ENCODE measurements at regions not wholly inside any gene's neighbourhood (a gene's known extent, or its start where the extent isn't known, plus 50 kb on each side); places are given as distances from the start of the nearest gene placed in this dataset.

DNA sequence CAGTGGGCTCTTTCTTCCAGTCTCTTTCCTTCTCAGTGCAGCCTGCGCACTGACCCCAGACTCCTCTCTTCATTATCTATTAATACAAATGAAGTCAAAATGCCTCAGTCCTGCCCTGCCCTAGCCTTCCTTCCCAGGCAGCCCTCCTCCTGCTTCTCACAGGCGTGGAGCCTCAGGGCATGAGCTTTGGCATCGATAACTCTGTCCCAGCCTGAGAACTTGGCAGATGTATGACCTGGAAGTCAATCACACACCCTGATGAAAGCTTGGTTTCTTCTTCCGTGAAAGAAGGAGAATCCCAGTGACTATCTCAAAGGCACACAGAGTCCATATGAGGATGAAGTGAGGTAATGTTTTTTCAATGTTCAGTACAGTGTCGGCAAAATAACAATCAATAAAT lies 600.7 kb upstream of the ID2 start:
- Histone ChIP-seq H3K9me3 (ENCODE audit: control insufficient read depth, insufficient read depth, low read depth, low read length) (no peaks in the 10 kb centered on the region), H3K27ac (ENCODE audit: extremely low read depth, low read depth, low read length) (no peak overlapping the region), H3K36me3 (ENCODE audit: control insufficient read depth in 2 of 2, insufficient read depth in 1 of 2, low read length in 2 of 2) (no peaks in the 10 kb centered on the region), H3K4me3 (ENCODE audit: low read depth, low read length) (no peak overlapping the region), H3K4me1 (ENCODE audit: control insufficient read depth, insufficient read depth, low read length) (no peaks in the 10 kb centered on the region)
- ChIA-PET CTCF (no interaction called here), POLR2A (no interaction called here)
- TF ChIP-seq ZNF707 (tag by site-specific recombination; IDR thresholded peaks at IDR 0.05) (no peak), ZBTB48 (tag by site-specific recombination; IDR thresholded peaks at IDR 0.05) (no peak), PRDM4 (tag by site-specific recombination; IDR thresholded peaks at IDR 0.05) (no peak), ZNF114 (tag by site-specific recombination; IDR thresholded peaks at IDR 0.05) (no peak), ZNF629 (tag by site-specific recombination; IDR thresholded peaks at IDR 0.05) (no peak), ZNF529 (tag by site-specific recombination; IDR thresholded peaks at IDR 0.05; ENCODE audit: insufficient replicate concordance) (no peak), ZNF623 (tag by site-specific recombination; IDR thresholded peaks at IDR 0.05) (no peak), KLF1 (tag by site-specific recombination; IDR thresholded peaks at IDR 0.05) (no peak), ZFHX2 (tag by site-specific recombination; conservative IDR thresholded peaks at IDR 0.05) (no peak), ZNF24 (tag by site-specific recombination; IDR thresholded peaks at IDR 0.05) (no peak), ZBTB1 (tag by site-specific recombination; IDR thresholded peaks at IDR 0.05) (no peak), ZSCAN30 (tag by site-specific recombination; IDR thresholded peaks at IDR 0.05) (no peak), ZNF501 (tag by site-specific recombination; IDR thresholded peaks at IDR 0.05) (no peak), PATZ1 (tag by site-specific recombination; IDR thresholded peaks at IDR 0.05) (no peak)
- TF ChIP-seq, protein P1, sequence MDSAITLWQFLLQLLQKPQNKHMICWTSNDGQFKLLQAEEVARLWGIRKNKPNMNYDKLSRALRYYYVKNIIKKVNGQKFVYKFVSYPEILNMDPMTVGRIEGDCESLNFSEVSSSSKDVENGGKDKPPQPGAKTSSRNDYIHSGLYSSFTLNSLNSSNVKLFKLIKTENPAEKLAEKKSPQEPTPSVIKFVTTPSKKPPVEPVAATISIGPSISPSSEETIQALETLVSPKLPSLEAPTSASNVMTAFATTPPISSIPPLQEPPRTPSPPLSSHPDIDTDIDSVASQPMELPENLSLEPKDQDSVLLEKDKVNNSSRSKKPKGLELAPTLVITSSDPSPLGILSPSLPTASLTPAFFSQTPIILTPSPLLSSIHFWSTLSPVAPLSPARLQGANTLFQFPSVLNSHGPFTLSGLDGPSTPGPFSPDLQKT (IDR thresholded peaks at IDR 0.05; ENCODE audit: borderline replicate concordance, low read depth, low read length), result no peak

- no peaks in the 10 kb centered on the region for H3K9me3 ChIP-seq (ENCODE audit: control insufficient read depth, insufficient read depth, low read depth, low read length)
- TF ChIP-seq TSHZ1 (tag by site-specific recombination; IDR thresholded peaks at IDR 0.05; ENCODE audit: borderline replicate concordance), result no peak
- no peak for TF ChIP-seq ZNF623 (tag by site-specific recombination; IDR thresholded peaks at IDR 0.05)
- TF ChIP-seq ZNF184 (tag by site-specific recombination; IDR thresholded peaks at IDR 0.05), result no peak
- TF ChIP-seq, protein P2, sequence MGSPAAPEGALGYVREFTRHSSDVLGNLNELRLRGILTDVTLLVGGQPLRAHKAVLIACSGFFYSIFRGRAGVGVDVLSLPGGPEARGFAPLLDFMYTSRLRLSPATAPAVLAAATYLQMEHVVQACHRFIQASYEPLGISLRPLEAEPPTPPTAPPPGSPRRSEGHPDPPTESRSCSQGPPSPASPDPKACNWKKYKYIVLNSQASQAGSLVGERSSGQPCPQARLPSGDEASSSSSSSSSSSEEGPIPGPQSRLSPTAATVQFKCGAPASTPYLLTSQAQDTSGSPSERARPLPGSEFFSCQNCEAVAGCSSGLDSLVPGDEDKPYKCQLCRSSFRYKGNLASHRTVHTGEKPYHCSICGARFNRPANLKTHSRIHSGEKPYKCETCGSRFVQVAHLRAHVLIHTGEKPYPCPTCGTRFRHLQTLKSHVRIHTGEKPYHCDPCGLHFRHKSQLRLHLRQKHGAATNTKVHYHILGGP (tag by site-specific recombination; IDR thresholded peaks at IDR 0.05), result no peak
- TF ChIP-seq ZNF2 (tag by site-specific recombination; IDR thresholded peaks at IDR 0.05), result no peak
- TF ChIP-seq YY1 (tag by site-specific recombination; IDR thresholded peaks at IDR 0.05), result no peak
- TF ChIP-seq ZNF23 (tag by site-specific recombination; IDR thresholded peaks at IDR 0.05; ENCODE audit: borderline replicate concordance), result no peak
- no peaks in the 10 kb centered on the region for H3K4me1 ChIP-seq (ENCODE audit: control insufficient read depth, insufficient read depth, low read length)
- CTCF ChIA-PET, result no interaction called here
- no peak overlapping the region for H3K4me3 ChIP-seq (ENCODE audit: low read depth, low read length)
- H3K27ac ChIP-seq (ENCODE audit: extremely low read depth, low read depth, low read length), result no peak overlapping the region
- POLR2A ChIA-PET, result no interaction called here
- H3K36me3 ChIP-seq (ENCODE audit: control insufficient read depth in 2 of 2, insufficient read depth in 1 of 2, low read length in 2 of 2), result no peaks in the 10 kb centered on the region
Observed at GRCh38 chr2:8082840-8083239, 599.0 kb upstream of the ID2 start.
